ENCODE measurements at regions not wholly inside any gene's neighbourhood (a gene's known extent, or its start where the extent isn't known, plus 50 kb on each side); places are given as distances from the start of the nearest gene placed in this dataset.

- no peak for TF ChIP-seq CTCF (IDR thresholded peaks at IDR 0.05)
- TF ChIP-seq POLR2A (IDR thresholded peaks at IDR 0.05) = no peak
These were observed 240.2 kb downstream of the SEC16B start for GRCh38 chr1:177729646-177730045.

Data from breast epithelium (tissue), 3 donors.